OCI-LY7 (cell line): ENCODE measurements at regions not wholly inside any gene's neighbourhood (a gene's known extent, or its start where the extent isn't known, plus 50 kb on each side); places are given as distances from the start of the nearest gene placed in this dataset.
"Not testable (repeated sequence)": the region's sequence is repeated elsewhere in the genome, so short reads cannot be mapped to it uniquely, and the experiment has no call there.

Source experiments
- BruUV-seq: library from RNA; stranded (reverse); fragments of 400-500 nt; replicated peaks from 2 replicates; lab custom pipeline; 2021; lab: Mats Ljungman, UMichigan
- CTCF ChIA-PET: fragments of 300-600 bp; sonication (Branson Sonifier 250); formaldehyde crosslinking; loops from one replicate; lab custom pipeline; 2022; ENCODE audit warnings: antibody characterized with exemption; ENCODE audit not compliant: unreplicated experiment; lab: Charles Lee
- POLR2A ChIA-PET: fragments of 300-600 bp; sonication (Branson Sonifier 250); formaldehyde crosslinking; loops from one replicate; lab custom pipeline; 2022; ENCODE audit warnings: antibody characterized with exemption; lab: Charles Lee
- DNase-seq: peaks from one replicate; pipeline ENCODE4 v3.0.0-alpha.2; 2015; ENCODE audit warnings: low spot score
- H2AFZ ChIP-seq: fragments of 200-600 bp; sonication (generic), shearing (Covaris generic); 2 replicates; pipeline ENCODE4 v1.6.1; 2014; ENCODE audit warnings: mild to moderate bottlenecking, antibody characterized with exemption, low read length, moderate library complexity
- H3K27ac ChIP-seq: fragments of 200-600 bp; sonication (generic); 2 replicates; pipeline ENCODE4 v1.5.1; 2014; ENCODE audit warnings: mixed run types, low read depth, mild to moderate bottlenecking, moderate library complexity, low read length, inconsistent platforms; ENCODE audit not compliant: poor library complexity, severe bottlenecking
- H3K36me3 ChIP-seq: fragments of 200-600 bp; sonication (generic); 2 replicates; pipeline ENCODE4 v1.6.1; 2014; ENCODE audit warnings: mild to moderate bottlenecking, antibody characterized with exemption, low read length, moderate library complexity, mixed read lengths; ENCODE audit not compliant: insufficient read depth
- H3K4me1 ChIP-seq: fragments of 200-600 bp; sonication (generic); 2 replicates; pipeline ENCODE4 v1.5.1; 2014; ENCODE audit warnings: mild to moderate bottlenecking, low read length; ENCODE audit not compliant: insufficient read depth, poor library complexity, severe bottlenecking
- H3K4me2 ChIP-seq: fragments of 200-600 bp; sonication (generic); 2 replicates; pipeline ENCODE4 v1.6.1; 2014; ENCODE audit warnings: mild to moderate bottlenecking, low read length
- H3K4me3 ChIP-seq: fragments of 200-600 bp; sonication (generic); 2 replicates; pipeline ENCODE4 v1.5.1; 2014; ENCODE audit warnings: mild to moderate bottlenecking, low read depth, low read length; ENCODE audit not compliant: poor library complexity, severe bottlenecking
- H3K79me2 ChIP-seq: fragments of 200-600 bp; sonication (generic); 2 replicates; pipeline ENCODE4 v1.6.1; 2016; ENCODE audit warnings: low read depth, mild to moderate bottlenecking, low read length, moderate library complexity, mixed read lengths; ENCODE audit not compliant: insufficient read depth
- H3K9me2 ChIP-seq: fragments of 200-600 bp; sonication (generic); 2 replicates; pipeline ENCODE4 v1.6.1; 2016; ENCODE audit warnings: mild to moderate bottlenecking, low read length, mixed read lengths; ENCODE audit not compliant: insufficient read depth
- H3K9me3 ChIP-seq: fragments of 200-600 bp; sonication (generic); 2 replicates; pipeline ENCODE4 v1.6.1; 2014; ENCODE audit warnings: mild to moderate bottlenecking, mixed run types, low read length, mixed read lengths
- H4K20me1 ChIP-seq: fragments of 200-600 bp; sonication (generic); 2 replicates; pipeline ENCODE4 v1.6.1; 2014; ENCODE audit warnings: mild to moderate bottlenecking, antibody characterized with exemption, low read length, moderate library complexity, mixed read lengths; ENCODE audit not compliant: insufficient read depth
- EZH2phosphoT487 ChIP-seq: fragments of 200-600 bp; sonication (generic); IDR thresholded peaks from 2 replicates; pipeline ENCODE4 v1.6.1; 2018; ENCODE audit warnings: low read depth, borderline replicate concordance, mild to moderate bottlenecking, mixed run types, antibody characterized with exemption, low read length, moderate library complexity, mixed read lengths
- intact Hi-C: fragments of 100-400 bp; cut with micrococcal nuclease; formaldehyde crosslinking; loops from one replicate; pipeline ENCODE4 v1.10.0; 2022; ENCODE audit not compliant: unreplicated experiment
- TF ChIP-seq, protein P1 (sequence below): fragments of 200-600 bp; sonication (generic); conservative IDR thresholded peaks from 2 replicates; pipeline ENCODE4 v1.5.1; 2014; ENCODE audit warnings: mild to moderate bottlenecking, antibody characterized with exemption, low read length, moderate library complexity, mixed read lengths

- ChIA-PET CTCF (no interaction called here), POLR2A (interaction anchor here (0.9 to 1.1 kb wide), 2 partner anchors 28 to 229 kb away, joined by 4 to 6 read pairs; no protein-coding TSS in a partner anchor)
- BruUV-seq = no TSS peak
- H3K4me1 ChIP-seq = no peaks in the 10 kb centered on the region
- H3K9me3 ChIP-seq = no peaks in the 10 kb centered on the region
- no peak for TF ChIP-seq EZH2phosphoT487
- TF ChIP-seq, protein P1, sequence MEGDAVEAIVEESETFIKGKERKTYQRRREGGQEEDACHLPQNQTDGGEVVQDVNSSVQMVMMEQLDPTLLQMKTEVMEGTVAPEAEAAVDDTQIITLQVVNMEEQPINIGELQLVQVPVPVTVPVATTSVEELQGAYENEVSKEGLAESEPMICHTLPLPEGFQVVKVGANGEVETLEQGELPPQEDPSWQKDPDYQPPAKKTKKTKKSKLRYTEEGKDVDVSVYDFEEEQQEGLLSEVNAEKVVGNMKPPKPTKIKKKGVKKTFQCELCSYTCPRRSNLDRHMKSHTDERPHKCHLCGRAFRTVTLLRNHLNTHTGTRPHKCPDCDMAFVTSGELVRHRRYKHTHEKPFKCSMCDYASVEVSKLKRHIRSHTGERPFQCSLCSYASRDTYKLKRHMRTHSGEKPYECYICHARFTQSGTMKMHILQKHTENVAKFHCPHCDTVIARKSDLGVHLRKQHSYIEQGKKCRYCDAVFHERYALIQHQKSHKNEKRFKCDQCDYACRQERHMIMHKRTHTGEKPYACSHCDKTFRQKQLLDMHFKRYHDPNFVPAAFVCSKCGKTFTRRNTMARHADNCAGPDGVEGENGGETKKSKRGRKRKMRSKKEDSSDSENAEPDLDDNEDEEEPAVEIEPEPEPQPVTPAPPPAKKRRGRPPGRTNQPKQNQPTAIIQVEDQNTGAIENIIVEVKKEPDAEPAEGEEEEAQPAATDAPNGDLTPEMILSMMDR = no peak
- DNase-seq = no peak
- H3K4me3 ChIP-seq = no peak overlapping the region
- intact Hi-C loops = no loop called here
- H3K4me2 ChIP-seq = no peak overlapping the region
- H3K27ac ChIP-seq = no peak overlapping the region
- no peak overlapping the region for H2AFZ ChIP-seq
- H4K20me1 ChIP-seq = no peaks in the 10 kb centered on the region
- no peaks in the 10 kb centered on the region for H3K9me2 ChIP-seq
- no peaks in the 10 kb centered on the region for H3K79me2 ChIP-seq
- no peaks in the 10 kb centered on the region for H3K36me3 ChIP-seq
Measured at GRCh38 chr4:20074450-20074849, 177.3 kb upstream of the SLIT2 start.

DNA sequence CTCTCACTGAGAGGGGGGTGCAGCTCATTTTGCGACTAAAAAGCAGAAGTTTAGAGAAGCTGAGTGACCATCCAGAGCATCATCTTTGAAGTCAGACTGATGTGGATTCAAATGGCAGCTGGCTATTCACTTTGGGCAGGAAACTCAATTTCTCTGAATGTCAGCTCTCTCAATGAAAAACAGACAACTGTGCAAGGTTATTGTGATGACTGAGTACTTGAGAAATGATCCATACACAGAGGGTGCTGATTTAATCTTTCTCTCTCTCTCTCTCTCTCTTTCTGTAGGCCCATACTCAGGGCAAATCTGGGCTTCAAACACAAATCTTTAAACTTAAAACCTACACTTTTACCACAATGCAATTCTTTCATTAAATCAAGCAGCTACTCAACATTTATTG lies 185.8 kb upstream of the SLIT2 start:
- H3K79me2 ChIP-seq = no peaks in the 10 kb centered on the region
- no peaks in the 10 kb centered on the region for H3K4me1 ChIP-seq
- H3K9me2 ChIP-seq = no peaks in the 10 kb centered on the region
- H2AFZ ChIP-seq = no peak overlapping the region
- ChIA-PET POLR2A (no interaction called here), CTCF (no interaction called here)
- H3K9me3 ChIP-seq = no peaks in the 10 kb centered on the region
- no peaks in the 10 kb centered on the region for H3K36me3 ChIP-seq
- H4K20me1 ChIP-seq = no peaks in the 10 kb centered on the region
- intact Hi-C loops = no loop called here
- TF ChIP-seq, protein P1 = no peak
- TF ChIP-seq EZH2phosphoT487 = no peak
- no TSS peak for BruUV-seq
- H3K27ac ChIP-seq = no peak overlapping the region
- H3K4me3 ChIP-seq = no peak overlapping the region
- DNase-seq = no peak
- H3K4me2 ChIP-seq = no peak overlapping the region

GRCh38 chr4:20062857-20063256 lies 188.8 kb upstream of the SLIT2 start:
- H3K4me1 ChIP-seq, intact Hi-C loops, H3K36me3 ChIP-seq, POLR2A ChIA-PET, H3K4me2 ChIP-seq, BruUV-seq, H3K4me3 ChIP-seq, CTCF ChIA-PET, H3K9me3 ChIP-seq, H2AFZ ChIP-seq, DNase-seq, H4K20me1 ChIP-seq, H3K79me2 ChIP-seq, H3K9me2 ChIP-seq, H3K27ac ChIP-seq: not testable (repeated sequence)
